OCI-LY7 (cell line): ENCODE measurements at regions not wholly inside any gene's neighbourhood (a gene's known extent, or its start where the extent isn't known, plus 50 kb on each side); places are given as distances from the start of the nearest gene placed in this dataset.

Source experiments
- BruUV-seq: library from RNA; stranded (reverse); fragments of 400-500 nt; replicated peaks from 2 replicates; lab custom pipeline; 2021; lab: Mats Ljungman, UMichigan
- CTCF ChIA-PET: fragments of 300-600 bp; sonication (Branson Sonifier 250); formaldehyde crosslinking; loops from one replicate; lab custom pipeline; 2022; ENCODE audit warnings: antibody characterized with exemption; ENCODE audit not compliant: unreplicated experiment; lab: Charles Lee
- POLR2A ChIA-PET: fragments of 300-600 bp; sonication (Branson Sonifier 250); formaldehyde crosslinking; loops from one replicate; lab custom pipeline; 2022; ENCODE audit warnings: antibody characterized with exemption; lab: Charles Lee
- DNase-seq: peaks from one replicate; pipeline ENCODE4 v3.0.0-alpha.2; 2015; ENCODE audit warnings: low spot score
- H2AFZ ChIP-seq: fragments of 200-600 bp; sonication (generic), shearing (Covaris generic); 2 replicates; pipeline ENCODE4 v1.6.1; 2014; ENCODE audit warnings: mild to moderate bottlenecking, antibody characterized with exemption, low read length, moderate library complexity
- H3K27ac ChIP-seq: fragments of 200-600 bp; sonication (generic); 2 replicates; pipeline ENCODE4 v1.5.1; 2014; ENCODE audit warnings: mixed run types, low read depth, mild to moderate bottlenecking, moderate library complexity, low read length, inconsistent platforms; ENCODE audit not compliant: poor library complexity, severe bottlenecking
- H3K36me3 ChIP-seq: fragments of 200-600 bp; sonication (generic); 2 replicates; pipeline ENCODE4 v1.6.1; 2014; ENCODE audit warnings: mild to moderate bottlenecking, antibody characterized with exemption, low read length, moderate library complexity, mixed read lengths; ENCODE audit not compliant: insufficient read depth
- H3K4me1 ChIP-seq: fragments of 200-600 bp; sonication (generic); 2 replicates; pipeline ENCODE4 v1.5.1; 2014; ENCODE audit warnings: mild to moderate bottlenecking, low read length; ENCODE audit not compliant: insufficient read depth, poor library complexity, severe bottlenecking
- H3K4me2 ChIP-seq: fragments of 200-600 bp; sonication (generic); 2 replicates; pipeline ENCODE4 v1.6.1; 2014; ENCODE audit warnings: mild to moderate bottlenecking, low read length
- H3K4me3 ChIP-seq: fragments of 200-600 bp; sonication (generic); 2 replicates; pipeline ENCODE4 v1.5.1; 2014; ENCODE audit warnings: mild to moderate bottlenecking, low read depth, low read length; ENCODE audit not compliant: poor library complexity, severe bottlenecking
- H3K79me2 ChIP-seq: fragments of 200-600 bp; sonication (generic); 2 replicates; pipeline ENCODE4 v1.6.1; 2016; ENCODE audit warnings: low read depth, mild to moderate bottlenecking, low read length, moderate library complexity, mixed read lengths; ENCODE audit not compliant: insufficient read depth
- H3K9me2 ChIP-seq: fragments of 200-600 bp; sonication (generic); 2 replicates; pipeline ENCODE4 v1.6.1; 2016; ENCODE audit warnings: mild to moderate bottlenecking, low read length, mixed read lengths; ENCODE audit not compliant: insufficient read depth
- H3K9me3 ChIP-seq: fragments of 200-600 bp; sonication (generic); 2 replicates; pipeline ENCODE4 v1.6.1; 2014; ENCODE audit warnings: mild to moderate bottlenecking, mixed run types, low read length, mixed read lengths
- H4K20me1 ChIP-seq: fragments of 200-600 bp; sonication (generic); 2 replicates; pipeline ENCODE4 v1.6.1; 2014; ENCODE audit warnings: mild to moderate bottlenecking, antibody characterized with exemption, low read length, moderate library complexity, mixed read lengths; ENCODE audit not compliant: insufficient read depth
- EZH2phosphoT487 ChIP-seq: fragments of 200-600 bp; sonication (generic); IDR thresholded peaks from 2 replicates; pipeline ENCODE4 v1.6.1; 2018; ENCODE audit warnings: low read depth, borderline replicate concordance, mild to moderate bottlenecking, mixed run types, antibody characterized with exemption, low read length, moderate library complexity, mixed read lengths
- intact Hi-C: fragments of 100-400 bp; cut with micrococcal nuclease; formaldehyde crosslinking; loops from one replicate; pipeline ENCODE4 v1.10.0; 2022; ENCODE audit not compliant: unreplicated experiment
- TF ChIP-seq, protein P1 (sequence below): fragments of 200-600 bp; sonication (generic); conservative IDR thresholded peaks from 2 replicates; pipeline ENCODE4 v1.5.1; 2014; ENCODE audit warnings: mild to moderate bottlenecking, antibody characterized with exemption, low read length, moderate library complexity, mixed read lengths

DNA sequence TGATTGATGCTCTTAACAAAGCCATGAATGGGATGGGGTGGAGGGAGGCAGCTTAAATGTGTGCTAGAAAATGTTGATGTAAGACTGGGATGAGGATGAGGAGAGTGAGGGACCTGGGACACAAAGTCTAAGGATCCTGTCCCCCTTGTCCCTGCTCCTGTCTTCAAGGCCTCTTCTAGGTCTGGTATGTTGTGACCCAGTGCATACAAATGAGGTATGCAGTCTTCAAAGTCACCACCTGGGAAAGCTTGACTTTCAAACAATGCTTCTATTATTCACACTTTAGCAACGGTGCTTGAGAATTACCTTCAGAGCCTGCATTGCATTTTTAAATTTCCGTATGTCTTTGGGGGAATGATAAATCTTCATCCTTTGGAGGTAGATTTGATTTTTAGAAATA, 88.4 kb upstream of the SLC34A2 start:
- POLR2A ChIA-PET: interaction anchor here (0.6 kb wide), 1 partner anchor 351 kb away, joined by 4 read pairs; no protein-coding TSS in a partner anchor
- H3K4me2 ChIP-seq: no peak overlapping the region
- no peaks in the 10 kb centered on the region for H3K79me2 ChIP-seq
- TF ChIP-seq, protein P1, sequence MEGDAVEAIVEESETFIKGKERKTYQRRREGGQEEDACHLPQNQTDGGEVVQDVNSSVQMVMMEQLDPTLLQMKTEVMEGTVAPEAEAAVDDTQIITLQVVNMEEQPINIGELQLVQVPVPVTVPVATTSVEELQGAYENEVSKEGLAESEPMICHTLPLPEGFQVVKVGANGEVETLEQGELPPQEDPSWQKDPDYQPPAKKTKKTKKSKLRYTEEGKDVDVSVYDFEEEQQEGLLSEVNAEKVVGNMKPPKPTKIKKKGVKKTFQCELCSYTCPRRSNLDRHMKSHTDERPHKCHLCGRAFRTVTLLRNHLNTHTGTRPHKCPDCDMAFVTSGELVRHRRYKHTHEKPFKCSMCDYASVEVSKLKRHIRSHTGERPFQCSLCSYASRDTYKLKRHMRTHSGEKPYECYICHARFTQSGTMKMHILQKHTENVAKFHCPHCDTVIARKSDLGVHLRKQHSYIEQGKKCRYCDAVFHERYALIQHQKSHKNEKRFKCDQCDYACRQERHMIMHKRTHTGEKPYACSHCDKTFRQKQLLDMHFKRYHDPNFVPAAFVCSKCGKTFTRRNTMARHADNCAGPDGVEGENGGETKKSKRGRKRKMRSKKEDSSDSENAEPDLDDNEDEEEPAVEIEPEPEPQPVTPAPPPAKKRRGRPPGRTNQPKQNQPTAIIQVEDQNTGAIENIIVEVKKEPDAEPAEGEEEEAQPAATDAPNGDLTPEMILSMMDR: no peak
- TF ChIP-seq EZH2phosphoT487: no peak
- H3K27ac ChIP-seq: no peak overlapping the region
- H4K20me1 ChIP-seq: no peaks in the 10 kb centered on the region
- no peak overlapping the region for H2AFZ ChIP-seq
- no peaks in the 10 kb centered on the region for H3K4me1 ChIP-seq
- H3K9me2 ChIP-seq: no peaks in the 10 kb centered on the region
- intact Hi-C loops: no loop called here
- no peak for DNase-seq
- BruUV-seq: no TSS peak
- no peaks in the 10 kb centered on the region for H3K36me3 ChIP-seq
- H3K9me3 ChIP-seq: no peaks in the 10 kb centered on the region
- CTCF ChIA-PET: no interaction called here
- H3K4me3 ChIP-seq: no peak overlapping the region

DNA sequence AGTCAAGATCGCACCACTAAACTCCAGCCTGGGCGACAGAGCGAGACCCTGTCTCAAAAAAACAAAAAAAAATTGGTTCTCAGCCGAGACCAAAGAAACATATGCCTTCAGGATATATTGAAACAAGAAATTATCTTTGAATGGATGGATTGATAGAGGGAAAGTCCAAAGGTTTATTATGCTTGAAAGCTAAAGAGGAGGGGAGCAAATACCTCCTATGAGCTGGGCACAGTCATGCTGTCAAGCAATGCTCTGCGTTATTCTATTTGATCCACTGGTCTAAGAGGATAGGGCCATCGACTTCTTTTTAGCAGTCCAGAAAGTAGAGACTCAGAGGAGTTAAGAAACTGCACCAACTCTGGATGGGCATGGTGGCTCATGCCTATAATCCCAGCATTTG, 85.9 kb upstream of the SLC34A2 start:
- H2AFZ ChIP-seq: no peak overlapping the region
- H3K79me2 ChIP-seq: no peaks in the 10 kb centered on the region
- intact Hi-C loops: no loop called here
- no peaks in the 10 kb centered on the region for H3K4me1 ChIP-seq
- H4K20me1 ChIP-seq: no peaks in the 10 kb centered on the region
- no peaks in the 10 kb centered on the region for H3K9me2 ChIP-seq
- ChIA-PET POLR2A (no interaction called here), CTCF (no interaction called here)
- no peak overlapping the region for H3K4me3 ChIP-seq
- BruUV-seq: no TSS peak
- TF ChIP-seq EZH2phosphoT487: no peak
- no peak overlapping the region for H3K27ac ChIP-seq
- no peak for DNase-seq
- H3K9me3 ChIP-seq: no peaks in the 10 kb centered on the region
- H3K4me2 ChIP-seq: no peak overlapping the region
- H3K36me3 ChIP-seq: no peaks in the 10 kb centered on the region

DNA sequence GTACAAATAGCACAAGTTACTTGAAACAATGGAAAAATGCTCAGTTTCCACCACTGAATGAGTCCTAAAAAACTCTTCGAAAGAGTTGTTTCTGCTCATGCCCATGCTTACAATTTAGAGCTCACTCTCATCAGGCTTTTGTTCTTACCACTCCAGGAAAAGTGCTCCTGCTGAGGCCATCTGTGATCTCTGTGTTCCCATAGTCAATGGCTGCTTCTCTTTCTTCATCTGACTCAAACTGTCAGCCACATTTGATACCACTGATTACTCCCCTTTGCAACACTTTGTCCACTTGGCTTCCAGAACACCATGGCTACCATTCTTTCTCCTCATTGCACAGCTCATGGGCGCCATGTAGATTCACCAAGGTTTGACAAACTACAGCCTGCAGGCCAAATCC, 80.0 kb upstream of the SLC34A2 start:
- Histone ChIP-seq H3K4me2 (no peak overlapping the region), H3K27ac (no peak overlapping the region), H3K9me2 (no peaks in the 10 kb centered on the region), H3K79me2 (no peaks in the 10 kb centered on the region), H3K4me1 (no peaks in the 10 kb centered on the region), H4K20me1 (no peaks in the 10 kb centered on the region), H3K36me3 (no peaks in the 10 kb centered on the region), H3K4me3 (no peak overlapping the region), H2AFZ (no peak overlapping the region), H3K9me3 (no peaks in the 10 kb centered on the region)
- intact Hi-C loops: no loop called here
- no peak for DNase-seq
- TF ChIP-seq, protein P1: no peak
- no peak for TF ChIP-seq EZH2phosphoT487
- ChIA-PET CTCF (no interaction called here), POLR2A (no interaction called here)
- BruUV-seq: no TSS peak
